ENCODE measurements at regions not wholly inside any gene's neighbourhood (a gene's known extent, or its start where the extent isn't known, plus 50 kb on each side); places are given as distances from the start of the nearest gene placed in this dataset.

DNA sequence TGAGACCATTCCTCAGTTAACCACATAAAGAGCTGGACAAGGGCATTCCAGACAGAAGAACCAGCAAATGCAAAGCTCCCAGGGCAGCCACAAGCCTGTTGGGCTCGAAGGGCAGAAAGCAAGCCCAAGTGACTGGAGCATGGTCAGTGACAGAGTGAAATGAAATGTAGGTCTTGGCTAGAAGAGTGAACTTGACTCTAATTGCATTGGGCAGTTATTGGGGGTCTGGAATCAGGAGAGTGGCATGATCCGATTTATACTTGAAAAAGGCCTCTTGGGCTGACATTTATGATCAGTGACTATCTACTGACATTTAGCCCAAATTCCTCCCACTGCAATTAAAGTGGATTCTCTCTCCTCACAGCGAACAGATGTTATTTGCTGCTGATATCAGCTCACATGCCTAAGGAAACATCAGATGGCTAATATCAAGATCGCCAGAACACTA lies 152.5 kb upstream of the KLF7 start:
- H3K4me1 ChIP-seq (ENCODE audit: control insufficient read depth in 4 of 4, insufficient read depth in 4 of 4, low read length in 3 of 4): peaks cover 0 to 7% (median 2%) of the 10 kb centered on the region in 4 donors
- H3K27ac ChIP-seq (ENCODE audit: low read depth in 1 of 2, low read length in 2 of 2): no peak overlapping the region
- no peaks in the 10 kb centered on the region for H3K9me3 ChIP-seq (ENCODE audit: control insufficient read depth in 4 of 4, low read length in 3 of 4)
- TF ChIP-seq GABPA (IDR thresholded peaks at IDR 0.05 in 1 of 2, conservative IDR thresholded peaks at IDR 0.05 in 1 of 2) (no peak), SP1 (IDR thresholded peaks at IDR 0.05) (no peak), TAF1 (conservative IDR thresholded peaks at IDR 0.05) (no peak), JUND (IDR thresholded peaks at IDR 0.05) (no peak), RXRA (IDR thresholded peaks at IDR 0.05) (no peak), HNF4A (conservative IDR thresholded peaks at IDR 0.05) (no peak), EGR1 (IDR thresholded peaks at IDR 0.05; ENCODE audit: low read depth in 2 of 2) (no peak), FOXA1 (IDR thresholded peaks at IDR 0.05) (no peak), RAD21 (IDR thresholded peaks at IDR 0.05) (no peak), HNF4G (IDR thresholded peaks at IDR 0.05) (no peak), FOXA2 (IDR thresholded peaks at IDR 0.05) (no peak), NR2F2 (IDR thresholded peaks at IDR 0.05) (no peak), YY1 (IDR thresholded peaks at IDR 0.05) (no peak)
- TF ChIP-seq, protein P1, sequence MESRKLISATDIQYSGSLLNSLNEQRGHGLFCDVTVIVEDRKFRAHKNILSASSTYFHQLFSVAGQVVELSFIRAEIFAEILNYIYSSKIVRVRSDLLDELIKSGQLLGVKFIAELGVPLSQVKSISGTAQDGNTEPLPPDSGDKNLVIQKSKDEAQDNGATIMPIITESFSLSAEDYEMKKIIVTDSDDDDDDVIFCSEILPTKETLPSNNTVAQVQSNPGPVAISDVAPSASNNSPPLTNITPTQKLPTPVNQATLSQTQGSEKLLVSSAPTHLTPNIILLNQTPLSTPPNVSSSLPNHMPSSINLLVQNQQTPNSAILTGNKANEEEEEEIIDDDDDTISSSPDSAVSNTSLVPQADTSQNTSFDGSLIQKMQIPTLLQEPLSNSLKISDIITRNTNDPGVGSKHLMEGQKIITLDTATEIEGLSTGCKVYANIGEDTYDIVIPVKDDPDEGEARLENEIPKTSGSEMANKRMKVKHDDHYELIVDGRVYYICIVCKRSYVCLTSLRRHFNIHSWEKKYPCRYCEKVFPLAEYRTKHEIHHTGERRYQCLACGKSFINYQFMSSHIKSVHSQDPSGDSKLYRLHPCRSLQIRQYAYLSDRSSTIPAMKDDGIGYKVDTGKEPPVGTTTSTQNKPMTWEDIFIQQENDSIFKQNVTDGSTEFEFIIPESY (IDR thresholded peaks at IDR 0.05): no peak
- TF ChIP-seq, protein P2, sequence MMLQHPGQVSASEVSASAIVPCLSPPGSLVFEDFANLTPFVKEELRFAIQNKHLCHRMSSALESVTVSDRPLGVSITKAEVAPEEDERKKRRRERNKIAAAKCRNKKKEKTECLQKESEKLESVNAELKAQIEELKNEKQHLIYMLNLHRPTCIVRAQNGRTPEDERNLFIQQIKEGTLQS (IDR thresholded peaks at IDR 0.05): no peak
- TF ChIP-seq, protein P3, sequence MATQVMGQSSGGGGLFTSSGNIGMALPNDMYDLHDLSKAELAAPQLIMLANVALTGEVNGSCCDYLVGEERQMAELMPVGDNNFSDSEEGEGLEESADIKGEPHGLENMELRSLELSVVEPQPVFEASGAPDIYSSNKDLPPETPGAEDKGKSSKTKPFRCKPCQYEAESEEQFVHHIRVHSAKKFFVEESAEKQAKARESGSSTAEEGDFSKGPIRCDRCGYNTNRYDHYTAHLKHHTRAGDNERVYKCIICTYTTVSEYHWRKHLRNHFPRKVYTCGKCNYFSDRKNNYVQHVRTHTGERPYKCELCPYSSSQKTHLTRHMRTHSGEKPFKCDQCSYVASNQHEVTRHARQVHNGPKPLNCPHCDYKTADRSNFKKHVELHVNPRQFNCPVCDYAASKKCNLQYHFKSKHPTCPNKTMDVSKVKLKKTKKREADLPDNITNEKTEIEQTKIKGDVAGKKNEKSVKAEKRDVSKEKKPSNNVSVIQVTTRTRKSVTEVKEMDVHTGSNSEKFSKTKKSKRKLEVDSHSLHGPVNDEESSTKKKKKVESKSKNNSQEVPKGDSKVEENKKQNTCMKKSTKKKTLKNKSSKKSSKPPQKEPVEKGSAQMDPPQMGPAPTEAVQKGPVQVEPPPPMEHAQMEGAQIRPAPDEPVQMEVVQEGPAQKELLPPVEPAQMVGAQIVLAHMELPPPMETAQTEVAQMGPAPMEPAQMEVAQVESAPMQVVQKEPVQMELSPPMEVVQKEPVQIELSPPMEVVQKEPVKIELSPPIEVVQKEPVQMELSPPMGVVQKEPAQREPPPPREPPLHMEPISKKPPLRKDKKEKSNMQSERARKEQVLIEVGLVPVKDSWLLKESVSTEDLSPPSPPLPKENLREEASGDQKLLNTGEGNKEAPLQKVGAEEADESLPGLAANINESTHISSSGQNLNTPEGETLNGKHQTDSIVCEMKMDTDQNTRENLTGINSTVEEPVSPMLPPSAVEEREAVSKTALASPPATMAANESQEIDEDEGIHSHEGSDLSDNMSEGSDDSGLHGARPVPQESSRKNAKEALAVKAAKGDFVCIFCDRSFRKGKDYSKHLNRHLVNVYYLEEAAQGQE (IDR thresholded peaks at IDR 0.05): no peak
- TF ChIP-seq, protein P4, sequence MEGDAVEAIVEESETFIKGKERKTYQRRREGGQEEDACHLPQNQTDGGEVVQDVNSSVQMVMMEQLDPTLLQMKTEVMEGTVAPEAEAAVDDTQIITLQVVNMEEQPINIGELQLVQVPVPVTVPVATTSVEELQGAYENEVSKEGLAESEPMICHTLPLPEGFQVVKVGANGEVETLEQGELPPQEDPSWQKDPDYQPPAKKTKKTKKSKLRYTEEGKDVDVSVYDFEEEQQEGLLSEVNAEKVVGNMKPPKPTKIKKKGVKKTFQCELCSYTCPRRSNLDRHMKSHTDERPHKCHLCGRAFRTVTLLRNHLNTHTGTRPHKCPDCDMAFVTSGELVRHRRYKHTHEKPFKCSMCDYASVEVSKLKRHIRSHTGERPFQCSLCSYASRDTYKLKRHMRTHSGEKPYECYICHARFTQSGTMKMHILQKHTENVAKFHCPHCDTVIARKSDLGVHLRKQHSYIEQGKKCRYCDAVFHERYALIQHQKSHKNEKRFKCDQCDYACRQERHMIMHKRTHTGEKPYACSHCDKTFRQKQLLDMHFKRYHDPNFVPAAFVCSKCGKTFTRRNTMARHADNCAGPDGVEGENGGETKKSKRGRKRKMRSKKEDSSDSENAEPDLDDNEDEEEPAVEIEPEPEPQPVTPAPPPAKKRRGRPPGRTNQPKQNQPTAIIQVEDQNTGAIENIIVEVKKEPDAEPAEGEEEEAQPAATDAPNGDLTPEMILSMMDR (IDR thresholded peaks at IDR 0.05; ENCODE audit: low read depth, low read length, missing input control): no peak
- TF ChIP-seq, protein P5, sequence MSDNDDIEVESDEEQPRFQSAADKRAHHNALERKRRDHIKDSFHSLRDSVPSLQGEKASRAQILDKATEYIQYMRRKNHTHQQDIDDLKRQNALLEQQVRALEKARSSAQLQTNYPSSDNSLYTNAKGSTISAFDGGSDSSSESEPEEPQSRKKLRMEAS (IDR thresholded peaks at IDR 0.05): no peak
- no peaks in the 10 kb centered on the region for H3K36me3 ChIP-seq (ENCODE audit: control insufficient read depth in 4 of 4, insufficient read depth in 3 of 4, low read depth in 1 of 4, low read length in 3 of 4)
- H3K4me3 ChIP-seq (ENCODE audit: low read depth in 1 of 3, low read length in 3 of 3): no peak overlapping the region
- WGBS: 95% methylated on average over 4 of the region's 4 CpGs
- no peak for DNase-seq (ENCODE audit: low spot score)
- H3K9ac ChIP-seq (ENCODE audit: low read depth in 1 of 2, low read length in 2 of 2): no peak overlapping the region
- peaks cover 0 to 21% (median 0%) of the 10 kb centered on the region in 4 donors for H3K27me3 ChIP-seq (ENCODE audit: control insufficient read depth in 4 of 4, insufficient read depth in 4 of 4, low read length in 3 of 4)

Data from liver (tissue), 8 donors.